ENCODE measurements at regions not wholly inside any gene's neighbourhood (a gene's known extent, or its start where the extent isn't known, plus 50 kb on each side); places are given as distances from the start of the nearest gene placed in this dataset.

DNA sequence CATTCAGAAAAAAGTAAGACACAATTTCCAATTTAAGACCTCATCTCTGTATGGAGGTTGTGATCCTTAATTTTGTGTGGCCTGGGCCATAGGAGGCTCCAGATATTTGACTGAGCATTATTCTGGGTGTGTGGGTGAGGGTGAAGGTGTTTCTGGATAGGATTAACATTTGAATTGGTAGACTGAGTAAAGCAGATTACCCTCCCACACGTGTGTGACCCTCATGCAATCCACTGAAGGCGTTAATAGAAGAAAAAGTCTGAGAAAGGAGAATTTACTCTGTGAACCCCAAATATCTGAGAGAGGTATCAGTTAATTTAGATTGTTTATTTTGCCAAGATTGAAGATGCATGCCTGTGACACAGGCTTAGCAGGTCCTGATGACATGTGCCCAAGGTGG is 328.0 kb upstream of the POT1 start:
- H3K4me3 ChIP-seq, result no peak overlapping the region
- H3K36me3 ChIP-seq, result no peaks in the 10 kb centered on the region
- intact Hi-C loops (cut with DNase I; ENCODE audit: low total_unique reads), result no loop called here
- no peak overlapping the region for H3K27ac ChIP-seq
- no peaks in the 10 kb centered on the region for H3K27me3 ChIP-seq
- TF ChIP-seq, protein P1, sequence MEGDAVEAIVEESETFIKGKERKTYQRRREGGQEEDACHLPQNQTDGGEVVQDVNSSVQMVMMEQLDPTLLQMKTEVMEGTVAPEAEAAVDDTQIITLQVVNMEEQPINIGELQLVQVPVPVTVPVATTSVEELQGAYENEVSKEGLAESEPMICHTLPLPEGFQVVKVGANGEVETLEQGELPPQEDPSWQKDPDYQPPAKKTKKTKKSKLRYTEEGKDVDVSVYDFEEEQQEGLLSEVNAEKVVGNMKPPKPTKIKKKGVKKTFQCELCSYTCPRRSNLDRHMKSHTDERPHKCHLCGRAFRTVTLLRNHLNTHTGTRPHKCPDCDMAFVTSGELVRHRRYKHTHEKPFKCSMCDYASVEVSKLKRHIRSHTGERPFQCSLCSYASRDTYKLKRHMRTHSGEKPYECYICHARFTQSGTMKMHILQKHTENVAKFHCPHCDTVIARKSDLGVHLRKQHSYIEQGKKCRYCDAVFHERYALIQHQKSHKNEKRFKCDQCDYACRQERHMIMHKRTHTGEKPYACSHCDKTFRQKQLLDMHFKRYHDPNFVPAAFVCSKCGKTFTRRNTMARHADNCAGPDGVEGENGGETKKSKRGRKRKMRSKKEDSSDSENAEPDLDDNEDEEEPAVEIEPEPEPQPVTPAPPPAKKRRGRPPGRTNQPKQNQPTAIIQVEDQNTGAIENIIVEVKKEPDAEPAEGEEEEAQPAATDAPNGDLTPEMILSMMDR (IDR thresholded peaks at IDR 0.05), result no peak
- no peaks in the 10 kb centered on the region for H3K4me1 ChIP-seq
- H3K9me3 ChIP-seq, result no peaks in the 10 kb centered on the region
- DNase-seq, result no peak

DNA sequence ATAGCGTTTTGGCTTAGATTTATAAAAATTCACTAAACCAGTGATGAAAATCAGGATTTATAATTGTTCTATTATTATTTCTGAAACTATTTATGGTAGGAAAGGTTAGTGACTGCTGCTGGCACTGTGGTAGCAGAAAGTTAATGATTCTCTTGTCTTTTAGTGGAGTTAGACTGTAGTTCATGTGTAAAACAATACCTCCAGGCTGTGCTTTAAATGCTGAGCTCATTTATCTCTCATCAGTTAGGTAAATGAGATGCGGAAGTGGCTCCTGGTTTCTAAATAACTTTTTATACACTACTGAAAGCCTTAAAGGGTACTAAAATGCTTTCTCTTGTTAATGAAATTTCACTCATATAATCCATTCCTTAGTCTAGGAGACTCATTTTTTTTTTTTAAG is 326.8 kb upstream of the POT1 start:
- H3K27ac ChIP-seq, result no peak overlapping the region
- intact Hi-C loops (cut with DNase I; ENCODE audit: low total_unique reads), result no loop called here
- no peaks in the 10 kb centered on the region for H3K9me3 ChIP-seq
- H3K4me3 ChIP-seq, result no peak overlapping the region
- DNase-seq, result no peak
- no peaks in the 10 kb centered on the region for H3K4me1 ChIP-seq
- TF ChIP-seq, protein P1 (IDR thresholded peaks at IDR 0.05), result no peak
- H3K36me3 ChIP-seq, result no peaks in the 10 kb centered on the region
- no peaks in the 10 kb centered on the region for H3K27me3 ChIP-seq

DNA sequence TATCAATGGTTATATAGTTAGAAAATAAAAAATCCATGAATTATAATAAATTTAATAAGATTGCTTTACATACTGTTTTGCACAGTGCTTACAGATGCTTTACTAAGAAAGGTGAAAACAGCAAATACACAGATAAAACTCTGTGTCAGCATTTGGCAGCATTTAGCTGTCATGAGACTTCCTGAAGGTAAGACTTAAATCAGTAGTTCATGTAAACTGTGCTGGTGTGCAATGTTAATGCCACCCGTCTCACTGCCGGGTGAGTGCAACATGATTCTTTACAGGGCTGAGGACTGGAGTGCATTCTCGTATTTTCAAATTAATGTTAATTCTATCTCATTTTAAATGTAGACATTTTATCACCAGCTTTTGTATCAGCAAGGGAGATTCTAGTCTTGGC is 326.2 kb upstream of the POT1 start:
- no peaks in the 10 kb centered on the region for H3K36me3 ChIP-seq
- H3K27ac ChIP-seq, result no peak overlapping the region
- no peaks in the 10 kb centered on the region for H3K4me1 ChIP-seq
- H3K27me3 ChIP-seq, result no peaks in the 10 kb centered on the region
- no peak overlapping the region for H3K4me3 ChIP-seq
- no peaks in the 10 kb centered on the region for H3K9me3 ChIP-seq
- DNase-seq, result no peak
- intact Hi-C loops (cut with DNase I; ENCODE audit: low total_unique reads), result no loop called here
- TF ChIP-seq, protein P1 (IDR thresholded peaks at IDR 0.05), result no peak

DNA sequence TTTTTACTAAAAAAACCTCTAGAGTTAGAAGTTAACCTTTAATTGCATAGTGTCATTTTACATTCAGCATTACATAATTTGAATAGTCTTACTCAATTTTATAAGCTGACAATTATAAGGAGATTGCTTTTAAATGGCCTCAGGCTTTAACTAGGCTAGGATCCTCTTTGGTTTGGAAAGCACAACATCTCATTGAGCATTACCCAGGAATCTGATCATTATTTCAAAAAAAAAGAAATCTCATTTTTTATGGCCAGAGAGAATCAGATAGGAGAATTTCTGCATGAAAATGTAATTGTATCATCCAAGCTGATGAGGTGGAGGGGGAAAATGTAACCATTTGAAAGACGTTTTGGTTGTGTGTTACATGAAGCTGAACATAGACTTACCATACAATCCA is 324.9 kb upstream of the POT1 start:
- TF ChIP-seq, protein P1 (IDR thresholded peaks at IDR 0.05), result no peak
- H3K9me3 ChIP-seq, result no peaks in the 10 kb centered on the region
- no peak overlapping the region for H3K4me3 ChIP-seq
- DNase-seq, result no peak
- H3K4me1 ChIP-seq, result no peaks in the 10 kb centered on the region
- no peak overlapping the region for H3K27ac ChIP-seq
- no peaks in the 10 kb centered on the region for H3K36me3 ChIP-seq
- intact Hi-C loops (cut with DNase I; ENCODE audit: low total_unique reads), result no loop called here
- no peaks in the 10 kb centered on the region for H3K27me3 ChIP-seq

DNA sequence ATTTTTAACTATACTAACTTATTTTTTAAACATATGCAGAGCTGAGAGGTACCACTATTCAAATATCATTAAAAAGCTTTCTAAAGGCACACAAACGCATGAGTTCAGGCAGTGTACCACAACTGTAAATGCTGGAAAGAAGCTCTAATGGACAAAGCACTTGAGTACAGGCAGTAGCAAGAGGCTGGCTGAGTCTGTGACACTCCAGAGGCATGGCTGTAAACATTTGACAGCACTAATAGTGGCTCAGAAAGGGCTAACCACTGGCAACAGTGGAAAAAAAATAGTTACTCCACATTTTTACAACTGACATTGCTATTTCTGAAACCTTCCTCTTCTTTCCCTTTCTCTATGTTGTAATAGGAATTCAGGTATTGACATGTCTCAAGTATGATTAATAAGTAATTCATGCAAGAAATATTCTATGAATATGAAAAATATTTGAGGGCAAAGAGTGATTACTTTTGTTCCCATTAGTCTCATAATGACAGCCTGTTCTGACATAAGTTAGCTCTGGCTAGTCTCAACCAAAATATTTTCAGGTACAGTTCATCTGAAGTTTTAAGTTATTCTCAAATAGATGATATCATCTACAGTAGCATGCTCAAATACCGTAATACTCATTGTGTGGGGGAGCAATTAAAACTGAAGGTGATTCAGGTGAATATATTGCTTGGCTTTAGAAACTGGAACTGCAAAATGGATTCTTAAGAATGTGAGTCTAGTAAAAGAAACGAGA is 324.0 kb upstream of the POT1 start:
- H3K4me3 ChIP-seq, result no peak overlapping the region
- TF ChIP-seq, protein P1 (IDR thresholded peaks at IDR 0.05), result no peak

More for the DNA sequence above, 324.0 kb upstream of the POT1 start:
- Histone ChIP-seq H3K27ac (no peak overlapping the region), H3K36me3 (no peaks in the 10 kb centered on the region), H3K9me3 (no peaks in the 10 kb centered on the region), H3K27me3 (no peaks in the 10 kb centered on the region), H3K4me1 (no peaks in the 10 kb centered on the region)
- intact Hi-C loops (cut with DNase I; ENCODE audit: low total_unique reads), result no loop called here
- DNase-seq, result no peak
